AG04449 (cell line): ENCODE measurements at regions not wholly inside any gene's neighbourhood (a gene's known extent, or its start where the extent isn't known, plus 50 kb on each side); places are given as distances from the start of the nearest gene placed in this dataset.

ENCODE experiments used
- CTCF ChIA-PET: fragments of 350-600 bp; formaldehyde crosslinking; extraction: SDS; loops from one replicate; lab custom pipeline; 2021; ENCODE audit warnings: antibody characterized with exemption; lab: Yijun Ruan, JAX
- POLR2A ChIA-PET: fragments of 400-600, 350-600 bp; formaldehyde crosslinking; extraction: SDS; loops from one replicate; lab custom pipeline; 2020; ENCODE audit warnings: antibody characterized with exemption, inconsistent platforms; lab: Yijun Ruan, JAX
- DNase-seq: peaks from one replicate; pipeline ENCODE4 v3.0.0-alpha.2; 2010; ENCODE audit warnings: low read depth, low spot score
- H3K4me3 ChIP-seq: 2 replicates; pipeline ENCODE4 v1.5.1; 2011; ENCODE audit warnings: low read depth, mild to moderate bottlenecking, control low read depth, low read length
- TF ChIP-seq, protein P1 (sequence below): IDR thresholded peaks from one replicate; pipeline ENCODE4 v1.5.1; 2011; ENCODE audit warnings: mild to moderate bottlenecking, moderate library complexity, low read length, control low read depth, inconsistent platforms; ENCODE audit not compliant: insufficient read depth; ENCODE audit errors: missing control alignments

DNA sequence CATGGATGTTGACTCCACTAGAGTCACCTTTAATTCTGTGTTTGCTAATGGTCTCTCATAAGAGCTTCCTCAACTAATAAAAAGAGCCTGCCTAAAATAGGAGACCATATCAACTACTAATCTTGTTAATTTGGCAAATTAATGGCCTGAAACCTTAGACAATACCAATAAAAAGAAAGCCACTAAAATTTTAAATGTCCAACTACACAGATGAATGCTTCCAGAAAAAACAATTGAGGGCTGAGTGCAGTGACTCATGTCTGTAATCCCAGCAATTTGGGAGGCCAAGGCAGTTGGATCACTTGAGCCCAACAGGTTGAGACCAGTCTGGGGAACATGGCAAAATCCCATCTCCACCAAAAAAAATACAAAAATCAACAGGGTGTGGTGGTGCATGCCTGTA is 230.9 kb downstream of the NSUN3 start:
- DNase-seq = no peak
- H3K4me3 ChIP-seq = no peak overlapping the region
- CTCF ChIA-PET = no interaction called here
- TF ChIP-seq, protein P1, sequence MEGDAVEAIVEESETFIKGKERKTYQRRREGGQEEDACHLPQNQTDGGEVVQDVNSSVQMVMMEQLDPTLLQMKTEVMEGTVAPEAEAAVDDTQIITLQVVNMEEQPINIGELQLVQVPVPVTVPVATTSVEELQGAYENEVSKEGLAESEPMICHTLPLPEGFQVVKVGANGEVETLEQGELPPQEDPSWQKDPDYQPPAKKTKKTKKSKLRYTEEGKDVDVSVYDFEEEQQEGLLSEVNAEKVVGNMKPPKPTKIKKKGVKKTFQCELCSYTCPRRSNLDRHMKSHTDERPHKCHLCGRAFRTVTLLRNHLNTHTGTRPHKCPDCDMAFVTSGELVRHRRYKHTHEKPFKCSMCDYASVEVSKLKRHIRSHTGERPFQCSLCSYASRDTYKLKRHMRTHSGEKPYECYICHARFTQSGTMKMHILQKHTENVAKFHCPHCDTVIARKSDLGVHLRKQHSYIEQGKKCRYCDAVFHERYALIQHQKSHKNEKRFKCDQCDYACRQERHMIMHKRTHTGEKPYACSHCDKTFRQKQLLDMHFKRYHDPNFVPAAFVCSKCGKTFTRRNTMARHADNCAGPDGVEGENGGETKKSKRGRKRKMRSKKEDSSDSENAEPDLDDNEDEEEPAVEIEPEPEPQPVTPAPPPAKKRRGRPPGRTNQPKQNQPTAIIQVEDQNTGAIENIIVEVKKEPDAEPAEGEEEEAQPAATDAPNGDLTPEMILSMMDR = no peak
- POLR2A ChIA-PET = no interaction called here

DNA sequence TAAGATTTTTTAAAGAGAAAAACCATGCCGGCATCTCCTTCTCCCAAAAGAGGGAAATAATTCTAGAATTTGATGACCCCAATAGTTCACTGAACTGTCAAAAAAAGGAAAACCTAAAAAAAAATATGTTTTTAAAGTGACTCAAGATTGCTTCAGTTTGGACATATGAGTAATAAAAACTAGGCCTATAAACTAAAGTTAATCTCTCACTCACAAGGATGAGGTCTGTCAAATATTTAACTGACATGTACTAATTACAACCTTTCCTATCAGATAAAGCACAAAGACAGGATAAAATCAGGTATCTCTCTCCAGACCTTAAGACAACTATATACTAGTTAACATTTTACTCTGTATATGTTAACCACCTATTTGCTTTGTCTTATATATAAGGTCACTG is 231.9 kb downstream of the NSUN3 start:
- TF ChIP-seq, protein P1 = no peak
- DNase-seq = no peak
- POLR2A ChIA-PET = no interaction called here
- CTCF ChIA-PET = no interaction called here
- H3K4me3 ChIP-seq = no peak overlapping the region

DNA sequence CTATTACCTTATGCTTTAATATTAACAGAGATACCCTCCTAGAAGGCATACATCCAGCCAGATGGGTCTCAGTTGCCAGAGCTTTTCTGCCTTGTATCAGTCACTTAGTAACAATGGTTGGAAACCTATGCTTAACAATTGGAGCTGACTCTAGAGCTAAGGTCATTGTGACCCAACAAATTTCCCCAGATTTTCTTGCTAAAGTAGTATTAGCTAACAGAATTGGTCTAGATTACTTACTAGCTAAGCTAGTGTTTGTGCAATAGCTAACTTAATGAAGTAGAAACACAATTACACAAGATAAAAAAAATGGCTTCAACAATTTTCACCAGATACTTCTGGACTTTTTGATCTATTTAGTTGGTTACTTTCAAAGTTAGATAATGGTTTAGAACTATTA is 236.9 kb downstream of the NSUN3 start:
- ChIA-PET POLR2A (no interaction called here), CTCF (no interaction called here)
- TF ChIP-seq, protein P1 = no peak
- no peak for DNase-seq
- no peak overlapping the region for H3K4me3 ChIP-seq

DNA sequence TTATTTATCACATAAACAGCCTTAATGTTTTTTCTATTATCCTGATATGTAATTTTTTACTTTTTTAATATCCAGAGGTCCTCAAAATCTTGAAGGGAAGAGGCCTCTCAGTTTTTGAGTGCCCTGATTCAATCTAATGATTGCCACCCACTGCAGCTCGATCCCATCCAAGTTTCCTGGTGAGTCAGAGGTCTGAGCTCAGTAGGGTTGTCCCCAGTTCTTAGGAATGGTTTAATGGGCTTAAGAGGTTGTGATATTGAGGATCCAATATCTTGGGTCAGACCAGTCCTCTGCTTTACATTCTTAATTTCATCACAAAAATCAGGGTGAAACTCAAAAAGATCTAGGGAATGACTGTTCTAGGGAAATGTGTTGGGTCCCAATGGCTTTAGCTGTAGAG is 238.5 kb downstream of the NSUN3 start:
- CTCF ChIA-PET = no interaction called here
- POLR2A ChIA-PET = no interaction called here
- no peak for DNase-seq
- H3K4me3 ChIP-seq = no peak overlapping the region
- TF ChIP-seq, protein P1 = no peak

DNA sequence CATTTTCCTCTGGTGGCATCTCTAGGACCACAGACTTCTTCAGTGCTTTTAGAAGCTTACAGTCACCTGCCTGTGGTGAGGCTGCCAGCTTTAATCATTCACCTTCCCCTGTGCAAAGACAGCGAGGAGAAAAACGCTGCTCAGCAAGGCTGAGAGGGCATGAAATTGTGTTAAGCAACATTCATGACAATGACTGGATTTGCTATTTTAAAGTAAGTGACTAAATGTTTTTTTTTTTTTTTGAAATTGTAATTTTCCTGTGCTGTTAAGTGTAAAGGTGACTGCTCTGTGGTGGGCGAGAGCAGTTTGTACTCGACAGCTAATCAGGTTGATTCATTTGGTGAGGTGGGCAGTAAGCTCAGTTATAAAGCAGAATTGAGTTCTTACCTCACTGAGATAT is 240.4 kb downstream of the NSUN3 start:
- TF ChIP-seq, protein P1 = no peak
- ChIA-PET CTCF (no interaction called here), POLR2A (no interaction called here)
- no peak for DNase-seq
- no peak overlapping the region for H3K4me3 ChIP-seq

DNA sequence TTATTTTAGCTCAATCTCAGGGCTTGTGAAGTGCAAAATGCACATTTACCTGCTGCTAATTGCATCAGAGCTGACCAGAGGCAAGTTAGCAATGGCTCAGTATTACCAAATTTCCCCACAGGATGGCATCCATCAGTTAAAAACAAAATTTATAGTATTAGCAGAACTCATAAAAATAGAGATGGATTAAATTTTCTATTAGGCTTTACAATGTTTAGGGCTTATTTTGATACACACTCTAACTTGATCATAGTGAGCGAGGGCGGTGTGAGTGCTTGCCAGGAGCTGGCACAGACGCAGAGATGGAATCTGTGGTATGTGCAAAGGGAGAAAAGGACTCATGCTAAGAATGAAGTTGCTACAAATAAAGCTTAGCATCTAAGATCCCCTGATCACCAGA is 241.0 kb downstream of the NSUN3 start:
- H3K4me3 ChIP-seq = no peak overlapping the region
- POLR2A ChIA-PET = no interaction called here
- CTCF ChIA-PET = interaction anchor here (0.7 kb wide), 1 partner anchor 17 kb away, joined by 3 read pairs; no protein-coding TSS in a partner anchor
- TF ChIP-seq, protein P1 = no peak
- no peak for DNase-seq
